CD14-positive monocyte (primary cell): ENCODE measurements at regions not wholly inside any gene's neighbourhood (a gene's known extent, or its start where the extent isn't known, plus 50 kb on each side); places are given as distances from the start of the nearest gene placed in this dataset.

Experiments
- DNase-seq, 3 donors: peaks; one replicate each; pipeline ENCODE4 v3.0.0-alpha.2; 2011 to 2022
- H2AFZ ChIP-seq: 2 replicates; pipeline ENCODE4 v1.6.0; 2012; ENCODE audit warnings: mild to moderate bottlenecking, low read depth, low read length, inconsistent platforms; ENCODE audit not compliant: insufficient read depth, poor library complexity, severe bottlenecking
- H3K27ac ChIP-seq, 2 donors: 1 replicate in 1 of 2; 2 replicates in 1 of 2; pipeline ENCODE4 v1.5.1; 2012 to 2013; ENCODE audit warnings: low read length in 2 of 2, control low read depth in 1 of 2, inconsistent platforms in 1 of 2, low read depth in 1 of 2, mild to moderate bottlenecking in 1 of 2
- H3K27me3 ChIP-seq, 2 donors: one replicate each; pipeline versions ENCODE4 v1.6.0 to v1.6.1; 2011 to 2013; ENCODE audit warnings: low read length in 2 of 2; ENCODE audit not compliant: control insufficient read depth in 2 of 2, insufficient read depth in 2 of 2
- H3K36me3 ChIP-seq, 2 donors: replicated peaks in 1 of 2; 1 replicate in 1 of 2; 2 replicates in 1 of 2; pipeline versions ENCODE4 v1.5.1 to v1.6.1; 2012 to 2013; ENCODE audit warnings: low read length in 2 of 2, control low read depth in 1 of 2, inconsistent platforms in 1 of 2, mild to moderate bottlenecking in 1 of 2; ENCODE audit not compliant: insufficient read depth in 2 of 2, control insufficient read depth in 1 of 2
- H3K4me1 ChIP-seq, 2 donors: 1 replicate in 1 of 2; 2 replicates in 1 of 2; pipeline versions ENCODE4 v1.5.1 to v1.6.1; 2012 to 2013; ENCODE audit warnings: low read length in 2 of 2, control low read depth in 1 of 2, inconsistent platforms in 1 of 2, mild to moderate bottlenecking in 1 of 2, moderate library complexity in 1 of 2; ENCODE audit not compliant: insufficient read depth in 2 of 2, control insufficient read depth in 1 of 2
- H3K4me2 ChIP-seq: replicated peaks from 2 replicates; pipeline ENCODE3; 2012; ENCODE audit warnings: low read length, moderate library complexity, mild to moderate bottlenecking; ENCODE audit not compliant: poor library complexity, severe bottlenecking; ENCODE audit errors: extremely low read depth
- H3K4me3 ChIP-seq, 3 experiments: fragments of 200-600 bp in 1 of 3; sonication (generic) in 1 of 3; replicated peaks in 1 of 3; 1 replicate in 2 of 3; 2 replicates in 1 of 3; pipeline ENCODE4 v1.5.1; 2011 to 2013; ENCODE audit warnings: low read length in 3 of 3, mild to moderate bottlenecking in 3 of 3, control low read depth in 2 of 3, low read depth in 2 of 3, inconsistent platforms in 1 of 3, moderate library complexity in 1 of 3
- H3K79me2 ChIP-seq: 2 replicates; pipeline ENCODE4 v1.6.0; 2012; ENCODE audit warnings: mild to moderate bottlenecking, control low read depth, inconsistent platforms, low read length, moderate library complexity; ENCODE audit not compliant: insufficient read depth
- H3K9ac ChIP-seq: 2 replicates; pipeline ENCODE4 v1.6.0; 2017; ENCODE audit warnings: low read length, mild to moderate bottlenecking; ENCODE audit not compliant: insufficient read depth, poor library complexity, severe bottlenecking
- H3K9me3 ChIP-seq, 2 donors: replicated peaks in 1 of 2; 1 replicate in 1 of 2; 2 replicates in 1 of 2; pipeline versions ENCODE4 v1.5.1 to v1.6.1; 2012 to 2013; ENCODE audit warnings: low read length in 2 of 2, control low read depth in 1 of 2; ENCODE audit not compliant: control insufficient read depth in 1 of 2, insufficient read depth in 1 of 2
- H4K20me1 ChIP-seq: 2 replicates; pipeline ENCODE4 v1.6.0; 2012; ENCODE audit warnings: mild to moderate bottlenecking, low read length, control low read depth, moderate library complexity; ENCODE audit not compliant: insufficient read depth
- H3K27ac Mint-ChIP-seq, 7 donors: one replicate each; pipeline ENCODE4 v1.8.0; 2020; ENCODE audit warnings: mild to moderate bottlenecking in 7 of 7, mixed read lengths in 7 of 7, moderate library complexity in 6 of 7, inconsistent platforms in 2 of 7
- H3K27me3 Mint-ChIP-seq, 3 donors: one replicate each; pipeline ENCODE4 v1.8.0; 2021 to 2022; ENCODE audit warnings: low read depth in 3 of 3, mild to moderate bottlenecking in 3 of 3, mixed read lengths in 3 of 3, moderate library complexity in 3 of 3, inconsistent platforms in 1 of 3
- H3K36me3 Mint-ChIP-seq, 2 donors: one replicate each; pipeline ENCODE4 v1.8.0; 2020; ENCODE audit warnings: mixed read lengths in 2 of 2, inconsistent platforms in 1 of 2, mild to moderate bottlenecking in 1 of 2
- H3K4me1 Mint-ChIP-seq: one replicate; pipeline ENCODE4 v1.8.0; 2020; ENCODE audit warnings: mild to moderate bottlenecking, mixed read lengths
- H3K4me3 Mint-ChIP-seq, 2 donors: one replicate each; pipeline ENCODE4 v1.8.0; 2020; ENCODE audit warnings: mild to moderate bottlenecking in 2 of 2, mixed read lengths in 2 of 2, moderate library complexity in 1 of 2
- H3K9me3 Mint-ChIP-seq, 7 donors: one replicate each; pipeline ENCODE4 v1.8.0; 2020 to 2022; ENCODE audit warnings: mixed read lengths in 7 of 7, mild to moderate bottlenecking in 6 of 7, moderate library complexity in 6 of 7, inconsistent platforms in 2 of 7
- CTCF ChIP-seq: fragments of 200-600 bp; IDR thresholded peaks from one replicate; pipeline ENCODE4 v1.8.0; 2022; ENCODE audit warnings: antibody characterized with exemption, mild to moderate bottlenecking
- WGBS: methylation state at CpG from one replicate; pipeline ENCODE4 v1.1.5; 2013; ENCODE audit warnings: missing lambda C conversion rate; ENCODE audit not compliant: insufficient coverage; 5-methylcytosine and 5-hydroxymethylcytosine counted together
- intact Hi-C, 2 donors: fragments of 100-400 bp; cut with micrococcal nuclease; formaldehyde crosslinking; loops; one replicate each; pipeline versions ENCODE4 v1.15.0 to v1.15.1; 2023

- Histone ChIP-seq H3K4me1 (no peaks in the 10 kb centered on the region), H3K36me3 (no peaks in the 10 kb centered on the region), H2AFZ (no peak overlapping the region), H4K20me1 (no peaks in the 10 kb centered on the region), H3K27ac (no peak overlapping the region), H3K27me3 (no peaks in the 10 kb centered on the region), H3K9me3 (peaks cover 9 to 16% of the 10 kb centered on the region in 2 donors), H3K9ac (no peak overlapping the region), H3K79me2 (no peaks in the 10 kb centered on the region), H3K4me3 (no peak overlapping the region), H3K4me2 (no peak overlapping the region)
- no peak for TF ChIP-seq CTCF
- no peaks in the 10 kb centered on the region for H3K4me1 Mint-ChIP-seq
- intact Hi-C loops = no loop called here
- no peaks in the 10 kb centered on the region for H3K36me3 Mint-ChIP-seq
- peaks cover 2% of the 10 kb centered on the region in 3 donors for H3K27me3 Mint-ChIP-seq
- H3K4me3 Mint-ChIP-seq = no peak overlapping the region
- no peak for DNase-seq
- H3K9me3 Mint-ChIP-seq = peaks cover 5 to 15% (median 10%) of the 10 kb centered on the region in 7 donors
- no peak overlapping the region for H3K27ac Mint-ChIP-seq
Observed at GRCh38 chr5:125536095-125536494, 789.7 kb upstream of the ZNF608 start.

GRCh38 chr5:125536582-125536981 is 790.1 kb upstream of the ZNF608 start:
- Mint-ChIP-seq H3K27ac (no peak overlapping the region), H3K9me3 (peaks cover 6 to 17% (median 10%) of the 10 kb centered on the region in 7 donors), H3K4me1 (no peaks in the 10 kb centered on the region), H3K4me3 (no peak overlapping the region), H3K36me3 (no peaks in the 10 kb centered on the region), H3K27me3 (peaks cover 2% of the 10 kb centered on the region in 3 donors)
- Histone ChIP-seq H3K27me3 (no peaks in the 10 kb centered on the region), H2AFZ (no peak overlapping the region), H4K20me1 (no peaks in the 10 kb centered on the region), H3K4me3 (no peak overlapping the region), H3K27ac (no peak overlapping the region), H3K4me1 (no peaks in the 10 kb centered on the region), H3K4me2 (no peak overlapping the region), H3K79me2 (no peaks in the 10 kb centered on the region), H3K36me3 (no peaks in the 10 kb centered on the region), H3K9ac (no peak overlapping the region), H3K9me3 (peaks cover 10 to 17% of the 10 kb centered on the region in 2 donors)
- no CpG with 5 or more reads among the region's 1 CpG for WGBS
- no peak for DNase-seq
- no peak for TF ChIP-seq CTCF
- intact Hi-C loops = no loop called here
